ENCODE measurements at regions not wholly inside any gene's neighbourhood (a gene's known extent, or its start where the extent isn't known, plus 50 kb on each side); places are given as distances from the start of the nearest gene placed in this dataset.

DNA sequence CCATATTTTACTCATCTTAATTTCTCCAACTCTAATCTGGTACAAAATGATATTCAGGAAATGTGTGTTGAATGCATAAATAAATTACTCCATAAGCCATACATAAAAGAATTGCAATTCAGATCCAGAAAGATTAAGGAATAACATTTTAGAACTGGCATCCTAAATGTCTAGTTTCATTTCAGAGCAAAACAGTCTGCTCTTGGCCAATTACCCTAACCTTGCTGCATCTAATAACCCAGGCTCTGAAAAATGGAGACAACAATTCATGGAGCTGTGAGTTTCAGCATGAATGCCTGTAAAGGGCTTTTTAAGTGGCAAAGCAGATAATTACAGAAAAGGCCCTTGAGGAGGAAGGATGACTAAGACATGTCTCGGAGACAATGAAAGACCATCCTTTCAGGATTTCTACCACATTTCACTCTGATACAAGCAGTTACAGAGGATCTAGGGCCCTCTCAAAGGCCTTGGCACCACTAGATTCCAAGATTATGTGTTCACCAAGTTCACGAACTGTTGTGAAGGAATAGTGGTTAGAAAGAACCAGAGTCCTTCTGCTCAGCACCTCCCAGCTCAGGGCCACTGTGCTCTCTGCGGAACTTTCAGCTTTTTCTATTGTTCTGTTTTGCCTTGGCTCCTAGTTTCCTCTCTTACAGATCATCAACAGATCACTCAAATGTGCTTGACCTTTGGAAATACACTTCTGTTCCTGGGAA is 157.6 kb upstream of the BLID start:
- DNase-seq, result no peak
- Histone ChIP-seq H3K4me1 (replicated peaks in 1 of 2) (no peaks in the 10 kb centered on the region), H3K27me3 (no peaks in the 10 kb centered on the region), H3K36me3 (replicated peaks in 1 of 2) (no peaks in the 10 kb centered on the region), H3K27ac (no peak overlapping the region), H3K9me3 (replicated peaks in 1 of 3) (no peaks in the 10 kb centered on the region), H3K4me3 (no peak overlapping the region)
- 62 to 83% (median 72%) methylated on average over 3 of the region's 3 CpGs for WGBS, 4 donors
- TF ChIP-seq POLR2A (IDR thresholded peaks at IDR 0.05) (no peak), CTCF (IDR thresholded peaks at IDR 0.05) (no peak)
- intact Hi-C loops (cut with DNase I), result no loop called here

- TF ChIP-seq CTCF (IDR thresholded peaks at IDR 0.05), result no peak
- no peak for TF ChIP-seq POLR2A (IDR thresholded peaks at IDR 0.05)
- no peaks in the 10 kb centered on the region for H3K27me3 ChIP-seq
- 86 to 93% (median 92%) methylated on average over 4 of the region's 4 CpGs for WGBS, 4 donors
- no peak for DNase-seq
- peaks cover 0 to 7% of the 10 kb centered on the region in 2 donors for H3K4me1 ChIP-seq (replicated peaks in 1 of 2)
- no peaks in the 10 kb centered on the region for H3K36me3 ChIP-seq (replicated peaks in 1 of 2)
- no peaks in the 10 kb centered on the region for H3K9me3 ChIP-seq (replicated peaks in 1 of 3)
- H3K4me3 ChIP-seq, result no peak overlapping the region
- no peak overlapping the region for H3K27ac ChIP-seq
- intact Hi-C loops (cut with DNase I), result no loop called here
These were observed 155.7 kb upstream of the BLID start for GRCh38 chr11:122271745-122272144.

DNA sequence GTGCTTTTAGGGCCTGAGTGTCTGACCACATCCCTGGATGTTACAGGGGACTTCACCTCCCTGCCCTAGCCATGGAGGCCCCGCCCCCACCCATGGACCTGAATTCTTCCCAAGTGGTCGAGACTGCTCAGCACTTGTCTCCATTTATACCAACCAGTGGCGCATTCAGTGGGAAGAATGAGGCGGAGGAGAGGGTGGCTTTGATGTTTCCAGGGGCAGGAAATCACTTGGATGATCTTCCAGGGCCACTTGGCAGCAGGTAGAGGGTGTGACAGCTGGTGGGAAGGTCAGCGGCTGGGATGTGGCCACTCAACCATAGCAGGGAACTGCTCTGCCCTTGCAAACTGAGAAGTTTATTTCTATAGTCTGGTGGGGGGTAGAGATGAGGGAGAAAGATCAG is 155.1 kb upstream of the BLID start:
- intact Hi-C loops (cut with DNase I), result no loop called here
- Histone ChIP-seq H3K36me3 (replicated peaks in 1 of 2) (no peaks in the 10 kb centered on the region), H3K4me1 (replicated peaks in 1 of 2) (peaks cover 0 to 7% of the 10 kb centered on the region in 2 donors), H3K27ac (no peak overlapping the region), H3K9me3 (replicated peaks in 1 of 3) (no peaks in the 10 kb centered on the region), H3K4me3 (no peak overlapping the region), H3K27me3 (no peaks in the 10 kb centered on the region)
- DNase-seq, result no peak
- WGBS, 4 donors, result 70 to 85% (median 75%) methylated on average over 5 of the region's 5 CpGs
- no peak for TF ChIP-seq POLR2A (IDR thresholded peaks at IDR 0.05)
- TF ChIP-seq CTCF (IDR thresholded peaks at IDR 0.05), result no peak

DNA sequence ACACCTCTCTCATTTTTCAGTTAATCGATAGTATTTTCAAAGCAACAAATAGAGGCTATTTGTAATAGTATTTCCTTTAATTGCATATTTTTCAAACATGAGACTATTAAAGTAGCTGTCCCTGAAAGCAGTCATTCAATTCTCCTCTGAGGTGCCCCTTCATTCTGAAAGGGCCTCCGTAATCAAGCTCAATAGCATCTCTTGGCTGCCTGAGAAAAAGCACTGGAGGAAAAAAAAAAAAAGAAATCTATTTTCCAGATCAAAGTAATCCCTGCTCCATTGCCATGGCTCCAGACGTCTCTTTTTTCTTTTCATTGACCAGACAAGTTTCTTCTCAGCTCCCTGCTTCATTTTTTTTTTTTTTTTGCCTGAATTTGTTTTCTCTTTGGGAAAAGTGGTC is 154.5 kb upstream of the BLID start:
- H3K4me1 ChIP-seq (replicated peaks in 1 of 2), result peaks cover 0 to 7% of the 10 kb centered on the region in 2 donors
- H3K27me3 ChIP-seq, result no peaks in the 10 kb centered on the region
- intact Hi-C loops (cut with DNase I), result no loop called here
- DNase-seq, result no peak
- no peak overlapping the region for H3K27ac ChIP-seq
- WGBS, 4 donors, result 70 to 75% (median 72%) methylated on average over 3 of the region's 3 CpGs
- no peak overlapping the region for H3K4me3 ChIP-seq
- no peaks in the 10 kb centered on the region for H3K36me3 ChIP-seq (replicated peaks in 1 of 2)
- H3K9me3 ChIP-seq (replicated peaks in 1 of 3), result no peaks in the 10 kb centered on the region
- TF ChIP-seq CTCF (IDR thresholded peaks at IDR 0.05), result no peak
- no peak for TF ChIP-seq POLR2A (IDR thresholded peaks at IDR 0.05)

Data from adrenal gland (tissue), 9 donors.